PC-9 (cell line): ENCODE measurements at regions not wholly inside any gene's neighbourhood (a gene's known extent, or its start where the extent isn't known, plus 50 kb on each side); places are given as distances from the start of the nearest gene placed in this dataset.

ENCODE experiments used
- BruUV-seq: library from RNA; stranded (reverse); fragments of 400-500 nt; replicated peaks from 2 replicates; lab custom pipeline; 2021; lab: Mats Ljungman, UMichigan
- CTCF ChIA-PET: fragments of 300-600 bp; sonication (Branson Sonifier 250); formaldehyde crosslinking; loops from one replicate; lab custom pipeline; 2022; ENCODE audit warnings: antibody characterized with exemption; lab: Charles Lee
- POLR2A ChIA-PET: fragments of 300-600 bp; sonication (Branson Sonifier 250); formaldehyde crosslinking; loops from one replicate; lab custom pipeline; 2022; ENCODE audit warnings: antibody characterized with exemption; ENCODE audit not compliant: unreplicated experiment; lab: Charles Lee
- DNase-seq, 2 experiments: peaks; one replicate each; pipeline versions ENCODE4 v3.0.0 to v3.0.0-alpha.2; 2015 to 2022; ENCODE audit warnings: mixed read lengths in 1 of 2
- H2AFZ ChIP-seq: fragments of 200-600 bp; sonication (generic); 2 replicates; pipeline ENCODE4 v1.8.1; 2017; ENCODE audit warnings: antibody characterized with exemption
- H3F3A ChIP-seq: fragments of 200-600 bp; sonication (generic); 2 replicates; pipeline ENCODE4 v1.8.1; 2017; ENCODE audit warnings: antibody characterized with exemption, mild to moderate bottlenecking, low read depth; ENCODE audit not compliant: insufficient read depth
- H3K27ac ChIP-seq: fragments of 200-600 bp; sonication (generic); 2 replicates; pipeline ENCODE4 v1.6.1; 2016; ENCODE audit warnings: mixed run types
- H3K27me3 ChIP-seq: fragments of 200-600 bp; sonication (generic); 2 replicates; pipeline ENCODE4 v1.6.1; 2016; ENCODE audit warnings: low read depth, mixed run types; ENCODE audit not compliant: insufficient read depth
- H3K36me3 ChIP-seq: fragments of 200-600 bp; sonication (generic); 2 replicates; pipeline ENCODE4 v1.6.1; 2016; ENCODE audit warnings: low read depth, mixed run types
- H3K4me1 ChIP-seq: fragments of 200-600 bp; sonication (generic); replicated peaks from 2 replicates; pipeline ENCODE4 v1.6.1; 2016; ENCODE audit warnings: mixed run types; ENCODE audit not compliant: insufficient read depth
- H3K4me2 ChIP-seq: fragments of 200-600 bp; sonication (generic); 2 replicates; pipeline ENCODE4 v1.6.1; 2017; ENCODE audit warnings: mixed run types
- H3K4me3 ChIP-seq: fragments of 200-600 bp; sonication (generic); 2 replicates; pipeline ENCODE4 v1.6.1; 2016; ENCODE audit warnings: mixed run types
- H3K79me2 ChIP-seq: fragments of 200-600 bp; sonication (generic); 2 replicates; pipeline ENCODE4 v1.6.1; 2017; ENCODE audit warnings: low read depth, mixed run types
- H3K9me2 ChIP-seq: fragments of 200-600 bp; sonication (generic); 2 replicates; pipeline ENCODE4 v1.8.1; 2017; ENCODE audit warnings: mild to moderate bottlenecking; ENCODE audit not compliant: insufficient read depth
- H3K9me3 ChIP-seq: fragments of 200-600 bp; sonication (generic); 2 replicates; pipeline ENCODE4 v1.8.1; 2016; ENCODE audit warnings: low read depth; ENCODE audit not compliant: insufficient read depth
- H4K20me1 ChIP-seq: fragments of 200-600 bp; sonication (generic); 2 replicates; pipeline ENCODE4 v1.8.1; 2017; ENCODE audit not compliant: insufficient read depth
- EZH2 ChIP-seq: fragments of 200-600 bp; sonication (generic); IDR thresholded peaks from 2 replicates; pipeline ENCODE4 v1.8.0; 2017; ENCODE audit warnings: antibody characterized with exemption, low read depth
- intact Hi-C: fragments of 100-400 bp; cut with micrococcal nuclease; formaldehyde crosslinking; loops from one replicate; pipeline ENCODE4 v1.10.0; 2022; ENCODE audit not compliant: unreplicated experiment
- TF ChIP-seq, protein P1 (sequence below): fragments of 200-600 bp; sonication (generic); conservative IDR thresholded peaks from 2 replicates; pipeline ENCODE4 v1.6.1; 2017; ENCODE audit warnings: mixed run types, antibody characterized with exemption, mild to moderate bottlenecking, moderate library complexity

DNA sequence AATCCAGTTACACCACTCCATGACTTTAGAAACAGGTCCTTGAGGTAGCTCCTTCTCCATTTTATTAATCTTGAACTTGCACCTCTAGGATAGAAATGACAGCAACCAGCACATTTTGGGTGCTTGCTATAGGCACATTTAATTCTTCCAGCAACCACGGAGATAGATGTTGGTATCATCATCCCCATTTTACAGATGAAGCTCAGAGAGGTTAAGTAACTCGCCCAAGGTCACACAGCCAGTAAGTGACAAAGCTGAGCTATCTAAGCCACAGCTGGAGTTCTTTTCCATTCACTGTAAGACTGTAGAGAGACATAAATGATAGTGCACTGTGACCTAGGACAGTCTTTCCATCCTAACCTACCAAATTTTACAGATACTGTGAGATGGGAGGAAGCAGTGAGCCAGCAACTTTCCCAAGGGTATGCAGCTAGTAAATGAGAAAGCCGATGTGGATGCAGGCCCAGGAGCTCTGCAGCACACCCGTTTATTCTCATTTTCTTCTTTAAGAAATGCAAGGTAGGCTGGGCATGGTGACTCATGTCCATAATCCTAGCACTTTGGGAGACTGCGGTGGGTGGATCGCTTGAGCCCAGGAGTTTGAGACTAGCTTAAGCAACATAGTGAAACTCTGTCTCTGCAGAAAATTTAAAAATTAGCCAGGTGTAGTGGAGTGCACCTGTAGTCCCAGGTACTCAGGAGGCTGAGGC lies 103.2 kb downstream of the TBX5 start:
- BruUV-seq = no TSS peak
- no peaks in the 10 kb centered on the region for H4K20me1 ChIP-seq
- no peaks in the 10 kb centered on the region for H3K4me1 ChIP-seq
- H3K27me3 ChIP-seq = peaks cover 10% of the 10 kb centered on the region; the same call in 1 of the 2 replicates
- intact Hi-C loops = no loop called here
- no peak for DNase-seq
- H2AFZ ChIP-seq = no peak overlapping the region
- POLR2A ChIA-PET = no interaction called here
- H3K9me2 ChIP-seq = no peaks in the 10 kb centered on the region
- TF ChIP-seq, protein P1, sequence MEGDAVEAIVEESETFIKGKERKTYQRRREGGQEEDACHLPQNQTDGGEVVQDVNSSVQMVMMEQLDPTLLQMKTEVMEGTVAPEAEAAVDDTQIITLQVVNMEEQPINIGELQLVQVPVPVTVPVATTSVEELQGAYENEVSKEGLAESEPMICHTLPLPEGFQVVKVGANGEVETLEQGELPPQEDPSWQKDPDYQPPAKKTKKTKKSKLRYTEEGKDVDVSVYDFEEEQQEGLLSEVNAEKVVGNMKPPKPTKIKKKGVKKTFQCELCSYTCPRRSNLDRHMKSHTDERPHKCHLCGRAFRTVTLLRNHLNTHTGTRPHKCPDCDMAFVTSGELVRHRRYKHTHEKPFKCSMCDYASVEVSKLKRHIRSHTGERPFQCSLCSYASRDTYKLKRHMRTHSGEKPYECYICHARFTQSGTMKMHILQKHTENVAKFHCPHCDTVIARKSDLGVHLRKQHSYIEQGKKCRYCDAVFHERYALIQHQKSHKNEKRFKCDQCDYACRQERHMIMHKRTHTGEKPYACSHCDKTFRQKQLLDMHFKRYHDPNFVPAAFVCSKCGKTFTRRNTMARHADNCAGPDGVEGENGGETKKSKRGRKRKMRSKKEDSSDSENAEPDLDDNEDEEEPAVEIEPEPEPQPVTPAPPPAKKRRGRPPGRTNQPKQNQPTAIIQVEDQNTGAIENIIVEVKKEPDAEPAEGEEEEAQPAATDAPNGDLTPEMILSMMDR = no peak
- no peak overlapping the region for H3K27ac ChIP-seq
- CTCF ChIA-PET = no interaction called here
- H3K36me3 ChIP-seq = no peaks in the 10 kb centered on the region
- no peaks in the 10 kb centered on the region for H3K9me3 ChIP-seq
- no peak overlapping the region for H3K4me3 ChIP-seq
- H3K4me2 ChIP-seq = no peak overlapping the region
- no peaks in the 10 kb centered on the region for H3F3A ChIP-seq
- no peaks in the 10 kb centered on the region for H3K79me2 ChIP-seq

DNA sequence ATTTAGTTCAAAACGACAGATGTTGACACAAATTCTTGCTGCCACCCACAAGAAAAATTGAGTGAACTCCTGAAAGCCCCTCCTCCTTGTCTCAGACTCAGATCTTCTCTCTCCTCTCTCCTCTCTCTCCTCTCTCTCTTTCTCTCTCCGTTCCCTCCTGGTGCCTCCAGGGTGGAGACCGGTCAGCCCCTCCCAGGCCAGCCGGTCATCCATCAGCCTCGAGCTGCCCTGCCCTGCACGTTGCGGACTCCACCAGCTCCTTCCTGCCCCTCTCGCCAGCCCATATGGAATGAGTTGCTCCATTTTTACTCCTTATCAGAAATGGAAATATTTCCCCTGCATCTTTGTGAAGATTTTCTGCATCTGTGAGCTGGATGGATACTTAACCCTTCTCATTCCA lies 103.8 kb downstream of the TBX5 start:
- H3K9me3 ChIP-seq = no peaks in the 10 kb centered on the region
- BruUV-seq = no TSS peak
- H3K4me3 ChIP-seq = no peak overlapping the region
- H3K36me3 ChIP-seq = no peaks in the 10 kb centered on the region
- no peaks in the 10 kb centered on the region for H3K4me1 ChIP-seq
- no peaks in the 10 kb centered on the region for H3K79me2 ChIP-seq
- intact Hi-C loops = no loop called here
- no peaks in the 10 kb centered on the region for H3F3A ChIP-seq
- DNase-seq = no peak
- POLR2A ChIA-PET = no interaction called here
- no peaks in the 10 kb centered on the region for H3K9me2 ChIP-seq
- H3K4me2 ChIP-seq = no peak overlapping the region
- H4K20me1 ChIP-seq = no peaks in the 10 kb centered on the region
- H3K27ac ChIP-seq = no peak overlapping the region
- CTCF ChIA-PET = no interaction called here
- H3K27me3 ChIP-seq = peaks cover 10% of the 10 kb centered on the region; the same call in 1 of the 2 replicates
- H2AFZ ChIP-seq = no peak overlapping the region
- TF ChIP-seq, protein P1 = no peak
- no peak for TF ChIP-seq EZH2

DNA sequence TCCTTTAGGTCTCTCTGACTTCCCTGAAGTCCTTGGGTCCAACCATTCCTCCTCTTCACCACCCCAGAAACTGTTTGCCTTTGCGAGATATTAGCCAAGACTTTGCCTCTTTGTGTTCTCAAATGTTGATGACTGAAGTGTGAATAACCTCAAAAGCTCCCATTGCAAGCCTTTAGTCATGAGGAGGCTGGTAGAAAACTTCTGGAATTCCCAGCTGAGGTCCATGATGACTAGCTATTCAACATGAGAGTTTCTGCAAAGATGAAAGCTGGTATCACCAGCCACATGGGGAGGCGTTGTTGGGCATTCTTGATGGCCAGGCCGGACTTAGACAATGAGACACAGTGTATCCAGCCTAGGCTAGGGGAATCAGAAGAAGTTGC lies 111.7 kb downstream of the TBX5 start:
- Histone ChIP-seq H2AFZ (no peak overlapping the region), H3K9me2 (no peaks in the 10 kb centered on the region), H3K27me3 (no peaks in the 10 kb centered on the region), H3K79me2 (no peaks in the 10 kb centered on the region), H3K4me3 (no peak overlapping the region), H3F3A (no peaks in the 10 kb centered on the region), H3K36me3 (no peaks in the 10 kb centered on the region), H3K27ac (no peak overlapping the region), H3K9me3 (no peaks in the 10 kb centered on the region), H4K20me1 (no peaks in the 10 kb centered on the region), H3K4me2 (no peak overlapping the region), H3K4me1 (no peaks in the 10 kb centered on the region)
- TF ChIP-seq, protein P1 = no peak
- no peak for TF ChIP-seq EZH2
- ChIA-PET CTCF (no interaction called here), POLR2A (no interaction called here)
- no TSS peak for BruUV-seq
- DNase-seq = no peak
- intact Hi-C loops = no loop called here
